ENCODE measurements at regions not wholly inside any gene's neighbourhood (a gene's known extent, or its start where the extent isn't known, plus 50 kb on each side); places are given as distances from the start of the nearest gene placed in this dataset.

DNA sequence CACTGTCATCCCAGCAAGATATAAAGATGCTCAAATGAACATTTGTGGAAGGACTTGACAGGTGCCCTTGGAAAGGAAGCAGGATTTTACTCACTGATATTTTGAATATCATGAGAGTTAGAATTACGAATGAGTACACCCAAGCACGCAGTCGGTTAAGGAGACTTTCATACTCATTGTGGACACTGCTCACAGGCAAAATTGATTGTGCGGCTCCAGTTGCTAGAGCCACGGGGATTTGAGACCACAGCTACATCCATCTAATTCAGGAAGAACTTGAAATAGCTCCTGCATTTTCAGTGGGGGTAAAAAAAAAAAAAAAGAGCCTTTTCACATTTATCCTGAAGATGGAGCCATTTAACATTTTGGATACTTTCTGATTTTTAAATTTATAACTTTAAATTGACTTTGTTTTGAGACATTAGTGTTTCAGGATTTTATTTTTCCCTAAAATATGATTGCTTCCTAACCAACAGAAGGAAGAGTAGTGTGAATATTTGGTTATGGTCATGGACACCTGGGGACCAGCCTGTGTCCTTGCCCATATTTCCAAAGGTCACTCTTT is 1080.1 kb upstream of the EEF2KMT start:
- TF ChIP-seq ZNF274 (IDR thresholded peaks at IDR 0.05; ENCODE audit: low read depth, low read length) = no peak
- no peak for TF ChIP-seq YY1 (IDR thresholded peaks at IDR 0.05; ENCODE audit: insufficient read depth, insufficient read length)
- TF ChIP-seq SUZ12 (IDR thresholded peaks at IDR 0.05; ENCODE audit: extremely low read depth, insufficient read depth, insufficient read length) = no peak
